ENCODE measurements at regions not wholly inside any gene's neighbourhood (a gene's known extent, or its start where the extent isn't known, plus 50 kb on each side); places are given as distances from the start of the nearest gene placed in this dataset.
"Not testable (repeated sequence)": the region's sequence is repeated elsewhere in the genome, so short reads cannot be mapped to it uniquely, and the experiment has no call there.

DNA sequence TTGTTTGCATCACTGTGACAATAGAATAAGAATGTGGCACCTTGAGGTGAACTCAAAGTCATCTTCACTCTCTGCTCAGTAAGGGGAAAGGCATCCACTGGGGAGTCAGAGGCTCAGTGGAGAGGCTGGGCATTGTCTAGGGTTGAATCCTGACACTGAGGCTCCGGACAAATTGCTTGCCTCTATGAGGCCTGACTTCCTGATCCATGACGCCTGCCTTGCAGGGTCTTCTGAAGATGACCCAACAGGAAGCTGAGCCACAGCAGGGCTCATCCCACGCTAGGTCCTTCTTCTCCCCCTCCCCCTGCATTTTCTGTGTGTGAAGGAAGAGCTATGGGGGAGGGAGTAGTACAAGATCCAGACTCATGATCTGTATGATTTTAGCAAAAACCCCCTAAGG, 265.1 kb downstream of the SH3BP4 start:
- no peak overlapping the region for H3K4me3 Mint-ChIP-seq
- no peak overlapping the region for H3K27ac Mint-ChIP-seq (ENCODE audit: low read depth)
- DNase-seq (ENCODE audit: low spot score in 2 of 2) (no peak), ATAC-seq (replicated peaks; ENCODE audit: extremely low read depth, poor library complexity, severe bottlenecking) (no peak)
- no peaks in the 10 kb centered on the region for H3K36me3 Mint-ChIP-seq (ENCODE audit: insufficient read depth)
- H3K9me3 Mint-ChIP-seq, result no peaks in the 10 kb centered on the region
- no peaks in the 10 kb centered on the region for H3K4me1 Mint-ChIP-seq
- peaks cover 97% of the 10 kb centered on the region for H3K27me3 Mint-ChIP-seq

- no peaks in the 10 kb centered on the region for H3K9me3 Mint-ChIP-seq
- no peak overlapping the region for H3K4me3 Mint-ChIP-seq
- DNase-seq (ENCODE audit: low spot score in 2 of 2), result no peak
- no peaks in the 10 kb centered on the region for H3K36me3 Mint-ChIP-seq (ENCODE audit: insufficient read depth)
- no peaks in the 10 kb centered on the region for H3K4me1 Mint-ChIP-seq
- peaks cover 100% of the 10 kb centered on the region for H3K27me3 Mint-ChIP-seq
- no peak overlapping the region for H3K27ac Mint-ChIP-seq (ENCODE audit: low read depth)
- no peak for ATAC-seq (replicated peaks; ENCODE audit: extremely low read depth, poor library complexity, severe bottlenecking)
Observed at GRCh38 chr2:235217846-235218245, 266.0 kb downstream of the SH3BP4 start.

GRCh38 chr2:235218486-235218907, 266.7 kb downstream of the SH3BP4 start:
- DNase-seq (ENCODE audit: low spot score in 2 of 2), result no peak
- Mint-ChIP-seq H3K4me3 (no peak overlapping the region), H3K27me3 (peaks cover 100% of the 10 kb centered on the region), H3K27ac (ENCODE audit: low read depth) (no peak overlapping the region), H3K36me3 (ENCODE audit: insufficient read depth) (no peaks in the 10 kb centered on the region), H3K9me3 (no peaks in the 10 kb centered on the region), H3K4me1 (no peaks in the 10 kb centered on the region)
- no peak for ATAC-seq (replicated peaks; ENCODE audit: extremely low read depth, poor library complexity, severe bottlenecking)

GRCh38 chr2:235219048-235219447, 267.2 kb downstream of the SH3BP4 start:
- Mint-ChIP-seq H3K4me3 (no peak overlapping the region), H3K27ac (ENCODE audit: low read depth) (no peak overlapping the region), H3K36me3 (ENCODE audit: insufficient read depth) (no peaks in the 10 kb centered on the region), H3K9me3 (no peaks in the 10 kb centered on the region), H3K4me1 (no peaks in the 10 kb centered on the region), H3K27me3 (peaks cover 100% of the 10 kb centered on the region)
- ATAC-seq (replicated peaks; ENCODE audit: extremely low read depth, poor library complexity, severe bottlenecking), result no peak
- no peak for DNase-seq (ENCODE audit: low spot score in 2 of 2)

DNA sequence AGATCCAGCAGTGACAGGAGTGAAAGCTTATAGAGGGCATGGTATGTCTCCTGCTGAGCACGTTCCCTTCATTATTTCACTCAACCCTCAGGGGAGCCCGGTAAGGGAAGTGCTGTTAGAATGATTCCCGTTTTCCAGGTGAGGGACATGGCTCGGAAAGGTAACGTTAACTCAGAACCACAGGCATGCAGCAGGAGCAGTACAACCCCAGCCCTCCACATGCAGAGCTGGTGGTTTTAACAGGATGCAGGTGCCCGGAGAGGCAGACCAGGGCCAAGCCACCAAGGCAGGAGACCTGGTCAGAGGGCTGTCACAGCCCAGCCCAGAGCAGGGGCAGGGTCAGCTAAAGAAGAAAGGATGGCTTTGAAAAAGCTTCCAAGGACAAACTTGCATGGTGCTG, 268.5 kb downstream of the SH3BP4 start:
- DNase-seq (ENCODE audit: low spot score in 2 of 2) (no peak), ATAC-seq (replicated peaks; ENCODE audit: extremely low read depth, poor library complexity, severe bottlenecking) (no peak)
- H3K27me3 Mint-ChIP-seq, result peaks cover 90% of the 10 kb centered on the region
- H3K4me3 Mint-ChIP-seq, result no peak overlapping the region
- H3K36me3 Mint-ChIP-seq (ENCODE audit: insufficient read depth), result no peaks in the 10 kb centered on the region
- H3K27ac Mint-ChIP-seq (ENCODE audit: low read depth), result no peak overlapping the region
- no peaks in the 10 kb centered on the region for H3K4me1 Mint-ChIP-seq
- H3K9me3 Mint-ChIP-seq, result no peaks in the 10 kb centered on the region

DNA sequence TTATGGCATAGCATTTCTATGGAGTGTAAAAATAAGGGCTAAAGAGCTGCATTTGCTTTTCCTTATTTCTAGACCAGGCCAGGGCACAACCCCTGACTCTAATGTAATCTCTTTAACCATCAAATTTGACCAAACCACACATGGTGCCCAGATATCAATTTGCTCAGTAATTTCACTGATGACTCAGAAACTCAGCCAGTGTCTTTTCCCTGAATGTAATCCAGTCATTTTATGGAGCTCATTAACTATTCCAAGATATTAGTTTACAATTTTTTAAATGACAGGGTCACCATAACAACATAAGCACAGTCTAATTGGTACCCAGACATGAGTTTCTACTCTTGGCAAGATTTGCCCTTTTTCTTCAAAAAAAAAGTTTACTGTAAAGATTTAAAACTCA, 270.8 kb upstream of the AGAP1 start:
- no peak overlapping the region for H3K27ac Mint-ChIP-seq (ENCODE audit: low read depth)
- H3K27me3 Mint-ChIP-seq, result peaks cover 87% of the 10 kb centered on the region
- H3K36me3 Mint-ChIP-seq (ENCODE audit: insufficient read depth), result no peaks in the 10 kb centered on the region
- no peak overlapping the region for H3K4me3 Mint-ChIP-seq
- DNase-seq (ENCODE audit: low spot score in 2 of 2) (no peak), ATAC-seq (replicated peaks; ENCODE audit: extremely low read depth, poor library complexity, severe bottlenecking) (no peak)
- H3K9me3 Mint-ChIP-seq, result no peaks in the 10 kb centered on the region
- no peaks in the 10 kb centered on the region for H3K4me1 Mint-ChIP-seq

GRCh38 chr2:235224410-235224809, 269.4 kb upstream of the AGAP1 start:
- Mint-ChIP-seq H3K4me1 (no peaks in the 10 kb centered on the region), H3K36me3 (ENCODE audit: insufficient read depth) (no peaks in the 10 kb centered on the region), H3K27me3 (peaks cover 85% of the 10 kb centered on the region), H3K4me3 (no peak overlapping the region), H3K9me3 (no peaks in the 10 kb centered on the region), H3K27ac (ENCODE audit: low read depth) (no peak overlapping the region)
- ATAC-seq (replicated peaks; ENCODE audit: extremely low read depth, poor library complexity, severe bottlenecking) (no peak), DNase-seq (ENCODE audit: low spot score in 2 of 2) (no peak)

DNA sequence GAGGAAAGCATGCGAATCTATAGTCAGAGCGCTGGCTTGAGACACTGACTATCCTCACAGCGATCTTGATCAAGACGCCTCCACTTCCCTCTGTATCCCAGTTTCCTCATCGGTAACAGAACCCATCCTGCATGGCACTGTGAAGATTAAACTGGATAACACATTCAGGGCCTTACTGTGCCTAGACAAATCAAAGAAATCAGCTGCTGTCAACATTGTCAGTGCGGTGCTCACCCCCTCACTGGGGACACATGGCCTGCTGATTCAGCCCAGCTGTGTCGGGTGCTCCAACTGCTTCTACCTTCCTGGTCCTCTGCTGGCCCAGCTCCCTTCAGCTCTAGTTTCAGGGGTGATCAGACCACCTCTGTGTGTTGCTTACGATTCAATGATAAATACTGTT, 268.6 kb upstream of the AGAP1 start:
- Mint-ChIP-seq H3K9me3 (no peaks in the 10 kb centered on the region), H3K36me3 (ENCODE audit: insufficient read depth) (peaks cover under 1% of the 10 kb centered on the region), H3K4me3 (no peak overlapping the region), H3K27ac (ENCODE audit: low read depth) (no peak overlapping the region), H3K27me3 (peaks cover 85% of the 10 kb centered on the region), H3K4me1 (no peaks in the 10 kb centered on the region)
- DNase-seq (ENCODE audit: low spot score in 2 of 2), result no peak
- no peak for ATAC-seq (replicated peaks; ENCODE audit: extremely low read depth, poor library complexity, severe bottlenecking)

DNA sequence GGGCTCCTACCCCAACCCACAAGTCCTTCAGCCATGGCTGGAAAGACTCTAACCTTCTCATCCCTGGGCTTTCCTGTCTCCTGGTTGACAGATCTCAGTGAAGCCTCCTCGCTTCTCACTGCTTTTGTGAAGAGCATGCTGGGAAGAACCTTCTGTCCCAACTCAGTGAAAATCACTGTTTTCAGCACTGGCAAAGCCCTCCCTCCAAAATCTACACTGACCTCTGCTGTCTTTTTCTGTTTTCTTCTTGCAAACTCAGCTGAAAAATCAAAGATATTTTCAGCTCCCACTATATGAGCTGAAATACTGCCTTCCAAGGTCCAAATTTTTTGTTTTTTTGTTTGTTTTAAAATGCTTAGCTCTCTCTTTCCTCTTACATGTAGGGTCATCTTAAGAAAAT, 266.3 kb upstream of the AGAP1 start:
- ATAC-seq (replicated peaks; ENCODE audit: extremely low read depth, poor library complexity, severe bottlenecking) (no peak), DNase-seq (ENCODE audit: low spot score in 2 of 2) (no peak)
- no peak overlapping the region for H3K4me3 Mint-ChIP-seq
- H3K4me1 Mint-ChIP-seq, result no peaks in the 10 kb centered on the region
- H3K36me3 Mint-ChIP-seq (ENCODE audit: insufficient read depth), result peaks cover 1% of the 10 kb centered on the region
- peaks cover 85% of the 10 kb centered on the region for H3K27me3 Mint-ChIP-seq
- H3K9me3 Mint-ChIP-seq, result no peaks in the 10 kb centered on the region
- no peak overlapping the region for H3K27ac Mint-ChIP-seq (ENCODE audit: low read depth)

DNA sequence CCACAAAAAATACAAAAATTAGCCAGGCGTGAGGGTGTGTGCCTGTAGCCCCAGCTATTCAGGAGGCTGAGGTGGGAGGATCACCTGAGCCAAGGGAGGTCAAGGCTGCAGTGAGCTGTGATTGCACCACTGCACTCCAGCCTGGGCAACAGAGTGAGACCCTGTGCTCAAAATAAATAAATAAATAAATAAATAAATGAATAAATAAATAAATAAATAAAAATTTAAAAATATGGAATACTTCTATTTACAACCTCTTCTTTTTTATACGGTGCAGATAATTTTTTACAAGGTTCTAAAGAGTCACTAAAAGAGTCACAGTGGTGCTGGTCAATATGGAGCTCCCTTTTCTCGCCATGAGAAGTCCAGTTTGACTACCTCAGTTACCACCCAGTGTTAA, 265.4 kb upstream of the AGAP1 start:
- H3K4me1 Mint-ChIP-seq; H3K27ac Mint-ChIP-seq (ENCODE audit: low read depth); H3K36me3 Mint-ChIP-seq (ENCODE audit: insufficient read depth); ATAC-seq (replicated peaks; ENCODE audit: extremely low read depth, poor library complexity, severe bottlenecking); DNase-seq (ENCODE audit: low spot score in 2 of 2); H3K4me3 Mint-ChIP-seq; H3K9me3 Mint-ChIP-seq: not testable (repeated sequence)
- H3K27me3 Mint-ChIP-seq, result peaks cover 82% of the 10 kb centered on the region

DNA sequence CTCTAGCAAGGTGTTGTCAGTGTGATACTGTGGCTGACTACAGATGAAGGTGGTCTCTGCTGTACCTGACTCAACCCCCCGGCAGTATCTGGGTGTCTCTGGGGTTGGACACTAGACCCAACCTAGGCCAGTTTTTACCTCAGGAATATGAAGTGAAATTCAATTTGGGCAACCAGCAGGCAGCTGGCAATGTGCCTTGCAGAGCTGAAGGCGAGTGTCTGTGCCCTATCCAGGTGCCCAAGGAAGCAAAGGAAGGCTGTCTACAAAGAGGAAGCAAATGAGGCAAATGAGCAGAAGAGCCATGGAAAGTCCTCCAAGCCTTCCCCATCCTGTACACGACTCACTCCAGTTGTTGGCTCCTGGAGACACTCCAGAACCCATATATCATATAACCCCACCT, 264.6 kb upstream of the AGAP1 start:
- Mint-ChIP-seq H3K27ac (ENCODE audit: low read depth) (no peak overlapping the region), H3K36me3 (ENCODE audit: insufficient read depth) (peaks cover 1% of the 10 kb centered on the region), H3K4me1 (no peaks in the 10 kb centered on the region), H3K27me3 (peaks cover 74% of the 10 kb centered on the region), H3K9me3 (no peaks in the 10 kb centered on the region), H3K4me3 (no peak overlapping the region)
- DNase-seq (ENCODE audit: low spot score in 2 of 2) (no peak), ATAC-seq (replicated peaks; ENCODE audit: extremely low read depth, poor library complexity, severe bottlenecking) (no peak)

DNA sequence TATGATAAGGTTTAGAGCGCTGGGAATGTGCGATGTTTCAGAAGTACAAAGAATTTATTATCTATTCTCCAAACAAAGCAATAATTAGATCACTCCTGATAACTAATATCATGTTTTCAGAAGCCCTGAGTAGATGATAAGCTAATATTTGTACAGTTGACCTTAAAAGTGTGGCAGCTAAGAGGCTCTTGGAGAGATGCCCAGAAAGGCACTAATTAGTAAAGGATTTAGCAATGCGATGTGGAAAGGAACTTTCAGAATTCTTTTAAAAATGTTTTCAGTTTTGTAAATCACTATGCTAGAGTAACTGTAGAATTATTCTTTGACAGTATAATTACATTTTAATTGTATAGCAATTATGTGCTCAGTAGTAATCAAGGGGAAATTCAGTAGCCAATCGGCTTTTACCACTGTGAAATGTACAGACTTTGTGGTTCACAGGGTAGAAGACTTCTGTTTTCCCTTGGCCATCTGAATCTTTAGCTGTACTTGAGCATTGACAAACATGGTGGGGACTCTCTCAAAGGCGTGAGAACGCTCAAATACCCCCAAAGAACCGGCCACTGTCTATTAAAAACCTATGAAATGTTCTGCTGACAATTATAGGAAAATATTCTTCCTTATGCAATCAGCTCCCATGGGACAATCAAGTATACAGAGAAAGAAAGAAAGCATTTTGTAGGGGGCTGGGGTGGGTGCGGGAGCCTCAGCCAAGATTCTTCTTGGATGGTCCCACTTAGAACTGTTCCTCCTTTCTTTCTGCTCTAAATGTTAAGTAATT, 262.8 kb upstream of the AGAP1 start:
- DNase-seq (ENCODE audit: low spot score in 2 of 2), result no peak
- H3K27ac Mint-ChIP-seq (ENCODE audit: low read depth), result no peak overlapping the region
- H3K36me3 Mint-ChIP-seq (ENCODE audit: insufficient read depth), result peaks cover 1% of the 10 kb centered on the region
- no peak overlapping the region for H3K4me3 Mint-ChIP-seq
- no peaks in the 10 kb centered on the region for H3K4me1 Mint-ChIP-seq
- H3K27me3 Mint-ChIP-seq, result peaks cover 72% of the 10 kb centered on the region
- H3K9me3 Mint-ChIP-seq, result no peaks in the 10 kb centered on the region
- no peak for ATAC-seq (replicated peaks; ENCODE audit: extremely low read depth, poor library complexity, severe bottlenecking)

GRCh38 chr2:235232449-235233433, 261.1 kb upstream of the AGAP1 start:
- no peak for ATAC-seq (replicated peaks; ENCODE audit: extremely low read depth, poor library complexity, severe bottlenecking)
- Mint-ChIP-seq H3K27ac (ENCODE audit: low read depth) (no peak overlapping the region), H3K9me3 (no peaks in the 10 kb centered on the region), H3K4me3 (no peak overlapping the region), H3K27me3 (peaks cover 67% of the 10 kb centered on the region), H3K36me3 (ENCODE audit: insufficient read depth) (peaks cover 1% of the 10 kb centered on the region), H3K4me1 (no peaks in the 10 kb centered on the region)
- no peak for DNase-seq (ENCODE audit: low spot score in 2 of 2)
